Stimulated activated CD4-positive, alpha-beta T cell treated with anti-CD3 and anti-CD28 coated beads, Interleukin-4, amount 100 ng/mL, for 24 hours (primary cell): ENCODE measurements at regions not wholly inside any gene's neighbourhood (a gene's known extent, or its start where the extent isn't known, plus 50 kb on each side); places are given as distances from the start of the nearest gene placed in this dataset.

Experiments
- DNase-seq: peaks from one replicate; pipeline ENCODE4 v3.0.0-alpha.2; 2020

DNA sequence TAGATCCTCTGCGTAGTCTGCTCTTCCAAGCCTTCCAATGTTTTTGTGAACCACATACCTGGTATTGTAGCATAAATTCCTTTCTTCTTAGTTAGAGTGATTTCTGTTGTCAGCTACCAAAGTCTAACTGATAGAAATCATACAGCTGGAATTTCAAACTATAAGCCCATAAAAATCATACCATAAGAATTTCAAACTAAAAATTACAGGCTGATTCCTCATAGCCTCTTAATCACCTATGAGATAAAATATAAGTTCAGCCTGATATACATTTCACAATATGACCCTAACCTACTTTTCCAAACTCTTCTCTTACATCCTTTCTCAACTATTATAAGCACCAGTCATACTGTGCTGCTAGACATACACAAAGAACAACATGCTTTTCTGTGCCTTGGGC lies 64.8 kb downstream of the PTHLH start:
- DNase-seq = no peak

DNA sequence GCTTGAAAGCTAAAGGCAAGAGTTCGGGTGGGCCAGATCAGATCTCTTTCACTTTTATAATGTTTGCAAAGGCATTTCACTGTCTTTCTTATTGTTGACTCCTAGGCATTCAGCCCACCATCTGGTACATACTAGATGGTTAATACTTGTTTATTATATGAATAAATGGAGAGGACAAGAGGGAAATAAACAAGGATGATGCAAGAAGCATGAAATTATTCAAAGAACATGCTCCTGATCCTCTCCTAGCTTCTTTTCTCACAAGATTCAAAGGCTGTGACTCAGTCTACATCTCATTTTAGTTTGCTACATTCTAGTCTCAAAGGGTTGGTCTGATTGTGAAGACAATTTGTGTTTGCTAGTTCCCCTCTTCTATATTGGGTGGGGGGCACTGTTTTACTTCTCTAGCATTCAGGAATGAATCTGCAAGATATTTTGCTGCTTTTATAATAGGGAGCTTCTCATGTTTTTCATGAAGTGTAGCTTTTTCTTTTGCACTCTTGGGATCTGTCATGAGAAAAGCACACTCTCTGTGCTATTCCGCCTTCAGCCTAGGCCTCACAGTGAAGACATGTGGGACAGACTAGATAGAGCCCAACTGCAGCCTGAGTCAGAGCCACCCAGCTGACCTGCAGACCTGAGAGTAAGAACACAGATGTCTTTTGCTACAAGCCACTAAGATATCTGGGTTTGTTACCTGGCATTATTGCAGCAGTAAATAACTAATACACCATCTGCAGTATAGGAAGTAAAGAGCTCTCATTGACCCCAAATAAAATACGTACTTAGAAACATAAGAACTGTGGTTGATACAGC lies 65.7 kb downstream of the PTHLH start:
- DNase-seq = no peak

GRCh38 chr12:27906127-27906500 lies 66.4 kb downstream of the PTHLH start:
- no peak for DNase-seq

DNA sequence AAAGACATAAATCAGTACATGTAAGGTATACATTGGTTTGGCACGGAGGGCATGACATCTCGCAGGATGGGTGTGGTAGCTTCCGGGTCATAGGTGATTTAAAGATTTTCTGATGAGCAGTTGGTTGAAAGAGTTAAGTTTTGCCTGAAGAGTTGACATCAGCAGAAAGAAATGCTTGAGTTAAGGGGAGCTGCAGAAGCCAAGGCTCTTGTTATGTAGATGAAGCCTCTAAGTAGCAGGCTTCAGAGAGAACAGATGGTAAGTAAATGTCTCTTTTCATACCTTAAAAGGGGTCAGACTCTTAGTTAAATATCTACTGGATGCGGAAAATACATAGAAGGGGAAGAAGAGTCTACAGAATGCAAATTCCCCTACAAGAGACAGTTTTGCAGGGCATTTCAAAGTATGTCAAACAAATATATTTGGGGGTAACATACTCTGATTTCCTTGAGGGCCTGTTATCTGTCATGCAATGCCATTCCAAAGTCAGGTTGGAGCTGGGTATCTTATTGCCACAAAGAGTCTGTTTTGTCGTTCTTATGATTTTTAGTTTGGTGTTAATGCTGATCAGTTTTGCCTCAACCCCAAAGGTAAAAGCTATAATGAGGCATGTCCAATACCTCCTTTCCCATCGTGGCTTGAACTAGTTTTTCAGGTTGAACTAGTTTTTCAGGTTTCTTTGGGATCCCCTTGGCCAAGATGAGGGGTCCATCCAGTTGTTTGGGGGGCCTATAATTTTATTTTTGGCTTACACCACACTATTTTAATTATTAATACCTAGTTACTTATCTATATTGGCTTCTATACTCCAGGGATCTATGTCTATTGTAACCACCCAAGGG lies 67.0 kb downstream of the PTHLH start:
- no peak for DNase-seq

- no peak for DNase-seq
These were observed 69.9 kb downstream of the PTHLH start for GRCh38 chr12:27902651-27903050.

- no peak for DNase-seq
These were observed 70.6 kb downstream of the PTHLH start for GRCh38 chr12:27901959-27902358.

DNA sequence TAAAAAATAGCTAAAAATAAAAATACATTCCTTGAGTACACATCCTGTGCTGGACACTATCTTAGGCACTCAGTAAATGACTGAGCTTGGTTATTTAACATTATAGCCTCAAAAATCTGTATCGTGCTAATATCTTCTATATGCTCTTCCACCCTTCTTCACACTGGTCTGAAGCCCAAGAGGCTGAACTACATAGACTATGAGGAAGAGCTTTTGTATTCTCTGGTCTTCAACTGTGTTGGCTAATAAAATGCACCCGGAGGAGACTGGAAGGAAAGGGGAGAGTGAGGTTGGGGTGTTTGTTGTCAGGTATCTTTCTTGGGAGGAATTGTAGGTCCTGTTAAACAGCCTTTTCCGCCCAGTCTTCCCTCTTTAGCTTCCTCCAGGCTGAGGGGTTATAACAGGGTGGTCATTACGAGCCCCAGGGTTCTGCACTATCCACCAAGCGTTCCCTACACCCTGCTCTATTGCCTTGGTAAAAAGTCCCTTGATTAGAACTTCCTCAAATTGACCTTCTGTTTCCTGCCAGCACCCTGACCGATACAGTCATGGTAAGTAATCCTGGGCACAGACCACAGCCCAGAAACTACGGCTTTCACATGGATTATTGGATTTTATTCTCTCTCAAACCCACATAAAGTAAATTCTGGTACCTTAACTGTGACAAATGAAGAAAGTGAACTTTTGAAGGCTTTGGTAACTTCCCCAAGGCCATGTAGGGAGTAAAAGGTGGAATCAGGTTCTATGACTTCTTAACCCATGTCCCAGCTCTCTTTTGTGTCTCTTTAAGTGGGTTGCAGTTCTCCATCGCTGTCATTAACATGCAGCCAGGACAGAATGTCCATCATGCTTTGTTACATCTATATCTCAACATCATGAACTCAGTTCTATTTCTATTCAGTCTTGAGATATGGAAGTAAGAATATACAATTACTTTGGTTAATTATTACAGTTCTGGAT lies 71.3 kb downstream of the PTHLH start:
- no peak for DNase-seq

- peak; percentile 39 for DNase-seq
These were observed 73.3 kb downstream of the PTHLH start for GRCh38 chr12:27899151-27899661.

GRCh38 chr12:27898022-27898421 lies 74.5 kb downstream of the PTHLH start:
- DNase-seq = no peak

GRCh38 chr12:27896419-27896990 lies 76.0 kb downstream of the PTHLH start:
- DNase-seq = no peak

- no peak for DNase-seq
These were observed 78.2 kb downstream of the PTHLH start for GRCh38 chr12:27894309-27894708.

DNA sequence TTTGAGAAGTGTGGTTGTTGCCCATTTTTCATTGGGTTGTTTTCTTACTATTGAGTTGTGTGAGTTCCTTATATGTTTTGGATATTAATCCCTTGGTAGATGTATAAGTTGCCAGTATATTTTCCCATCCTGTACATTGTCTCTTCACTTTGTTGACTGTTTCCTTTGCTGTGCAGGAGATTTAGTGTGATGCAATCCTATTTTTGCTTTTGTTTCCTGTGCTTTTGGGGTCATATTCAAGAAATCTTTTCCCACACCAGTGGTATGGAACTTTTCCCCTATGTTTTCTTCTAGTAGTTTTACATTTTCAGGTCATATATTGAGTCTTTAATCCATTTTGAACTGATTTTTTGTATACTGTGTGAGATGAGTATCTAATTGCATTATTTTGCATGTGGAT lies 92.8 kb downstream of the PTHLH start:
- no peak for DNase-seq

DNA sequence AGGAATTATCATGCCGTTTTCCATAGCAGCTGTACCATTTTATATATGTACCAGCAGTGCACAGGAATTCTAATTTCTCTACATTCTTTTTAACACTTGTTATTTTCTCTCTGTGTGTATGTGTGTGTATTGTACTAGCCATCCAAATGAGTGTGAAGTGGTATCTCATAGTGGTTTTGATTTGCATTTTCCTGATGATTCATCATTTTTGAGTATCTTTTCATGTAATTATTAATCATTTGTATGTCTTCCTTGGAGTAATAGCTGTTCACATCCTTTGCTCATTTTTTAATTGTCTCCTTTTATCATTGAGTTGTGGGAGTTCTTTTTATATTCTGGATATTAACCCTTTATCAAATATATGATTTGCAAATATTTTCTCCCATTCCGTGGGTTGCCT lies 95.6 kb upstream of the MANSC4 start:
- no peak for DNase-seq

- no peak for DNase-seq
These were observed 93.0 kb upstream of the MANSC4 start for GRCh38 chr12:27873010-27873409.

GRCh38 chr12:27871946-27872345 lies 91.9 kb upstream of the MANSC4 start:
- DNase-seq = no peak

DNA sequence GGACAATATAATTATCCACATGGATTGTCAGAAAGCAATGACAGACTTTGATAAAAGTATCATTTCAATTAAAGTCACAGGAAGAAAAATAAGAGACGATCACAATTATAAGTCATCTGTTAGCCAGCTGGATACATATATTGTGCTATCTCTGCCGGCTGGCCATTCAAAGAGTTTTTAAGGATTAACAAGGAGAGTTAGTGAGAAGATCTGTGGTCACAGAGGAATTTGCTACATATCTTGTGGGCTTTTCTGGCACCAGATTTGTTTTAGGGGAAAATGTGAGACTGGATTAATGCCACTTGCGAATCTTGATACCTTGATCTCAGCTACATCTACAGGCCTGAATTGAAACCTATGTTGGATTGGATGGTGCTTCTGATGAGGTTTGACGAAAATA lies 90.9 kb upstream of the MANSC4 start:
- DNase-seq = no peak

- DNase-seq = no peak
These were observed 89.5 kb upstream of the MANSC4 start for GRCh38 chr12:27869567-27869966.

DNA sequence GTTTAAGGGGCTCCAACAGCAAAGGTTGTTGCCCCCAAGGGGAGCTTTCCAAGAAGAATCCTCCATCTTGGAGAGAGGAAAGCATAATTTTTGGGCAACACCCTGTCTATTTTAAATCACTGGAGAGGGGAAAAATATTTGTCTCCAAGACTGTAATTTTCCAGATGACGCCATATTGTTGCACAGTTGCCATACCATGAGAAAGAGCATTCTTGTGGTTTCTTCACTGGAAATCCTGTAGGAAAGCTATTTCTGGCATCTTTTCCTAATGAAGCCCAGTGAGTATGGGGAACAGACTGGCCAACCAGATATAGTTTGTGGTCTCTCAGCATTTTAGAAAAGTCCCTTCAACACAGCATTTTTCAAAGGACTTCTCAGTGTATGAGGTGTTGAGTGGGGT lies 88.1 kb upstream of the MANSC4 start:
- DNase-seq = no peak

DNA sequence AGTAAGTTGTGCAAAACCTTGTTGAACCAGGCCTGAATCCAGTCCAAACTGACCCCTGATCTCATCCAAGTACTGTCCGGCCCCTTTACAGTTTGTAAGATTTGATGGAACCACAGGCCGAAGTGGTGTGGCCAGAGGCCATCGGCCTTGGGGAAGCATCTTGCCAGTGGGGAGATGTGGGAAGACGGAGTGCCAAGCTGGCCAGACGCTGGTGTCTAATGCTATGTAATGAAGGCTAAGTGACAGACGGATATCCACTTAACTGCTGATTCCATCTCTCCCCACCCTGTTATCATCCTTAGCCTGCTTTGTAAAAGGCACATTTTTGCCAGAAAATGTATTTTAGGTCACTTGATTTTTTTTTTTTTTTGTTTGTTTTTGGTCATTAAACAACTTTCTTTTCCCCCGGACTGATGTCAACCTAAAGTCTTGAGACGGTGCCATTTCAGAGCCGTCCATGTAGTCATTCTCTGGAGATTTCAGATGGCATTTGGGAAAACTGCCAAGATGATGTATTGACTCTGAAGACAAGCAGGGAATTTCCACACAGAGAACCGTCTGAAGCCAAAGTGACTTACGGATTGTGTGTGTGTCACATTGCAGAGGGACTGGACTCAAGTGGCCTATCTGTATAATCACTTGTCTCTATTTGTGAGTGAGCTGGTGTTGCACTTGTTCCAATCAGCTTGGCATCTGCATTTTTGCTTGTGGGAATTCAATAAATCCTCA lies 86.5 kb upstream of the MANSC4 start:
- DNase-seq = no peak

DNA sequence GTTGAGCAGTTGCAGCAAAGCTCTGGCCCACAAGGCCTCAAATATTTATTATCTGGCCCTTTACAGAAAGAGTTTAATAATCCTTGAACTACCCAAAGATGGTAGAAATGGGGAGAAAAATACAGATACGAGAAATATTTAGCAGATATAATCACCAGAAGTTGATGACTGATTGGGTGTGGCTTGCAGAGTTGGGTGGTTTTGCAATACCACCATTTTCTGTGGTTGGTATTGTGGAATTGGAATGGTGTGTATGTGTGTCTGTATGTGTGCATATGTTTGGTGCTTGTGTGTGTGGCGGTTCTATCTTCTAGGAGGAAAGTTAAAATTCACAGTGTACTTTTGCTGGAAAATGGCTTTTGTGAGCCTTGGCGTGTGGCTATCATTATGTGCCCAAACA lies 85.4 kb upstream of the MANSC4 start:
- no peak for DNase-seq

DNA sequence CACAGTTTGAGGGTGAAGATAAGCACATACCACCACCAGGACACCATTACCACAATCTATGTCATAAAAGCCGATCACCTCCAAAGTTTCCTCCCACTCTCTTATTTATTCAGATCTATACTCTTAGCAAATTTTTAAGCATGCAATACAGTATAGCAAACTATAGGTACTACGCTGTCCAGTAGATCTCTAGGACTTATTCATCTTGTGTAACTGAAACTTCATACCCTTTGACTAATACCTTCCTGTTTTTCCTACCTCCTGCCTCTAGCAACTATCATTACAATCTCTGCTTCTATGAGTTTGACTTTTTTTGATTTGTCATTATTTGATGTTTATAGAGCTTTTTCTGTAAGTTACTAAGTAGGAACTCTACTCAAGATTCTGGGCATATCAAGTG lies 84.5 kb upstream of the MANSC4 start:
- DNase-seq = no peak

DNA sequence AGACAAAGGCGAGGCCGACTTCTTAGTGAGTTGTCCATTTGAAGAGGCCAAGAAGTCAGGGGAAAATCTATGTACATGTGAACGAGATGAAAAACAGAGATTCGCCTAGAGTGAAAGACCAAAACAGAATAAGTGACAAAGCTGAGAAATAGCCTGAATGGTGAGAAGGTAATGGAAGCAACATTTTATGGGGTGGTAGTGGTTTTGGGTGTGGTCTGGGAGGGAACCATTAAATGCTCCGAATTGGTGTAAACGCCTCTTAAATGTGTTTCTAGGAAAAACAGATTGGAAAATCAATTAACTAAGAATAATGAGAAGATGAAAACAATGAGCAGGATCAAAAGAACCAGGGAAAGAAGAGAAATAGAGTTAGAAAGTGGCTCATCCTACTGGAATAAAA lies 83.8 kb upstream of the MANSC4 start:
- no peak for DNase-seq
